Dedifferentiated amniotic fluid mesenchymal stem cell (primary cell): ENCODE measurements at regions not wholly inside any gene's neighbourhood (a gene's known extent, or its start where the extent isn't known, plus 50 kb on each side); places are given as distances from the start of the nearest gene placed in this dataset.

Experiments
- DNase-seq: peaks from one replicate; pipeline ENCODE4 v3.0.0-alpha.2; 2016; ENCODE audit errors: extremely low spot score

DNA sequence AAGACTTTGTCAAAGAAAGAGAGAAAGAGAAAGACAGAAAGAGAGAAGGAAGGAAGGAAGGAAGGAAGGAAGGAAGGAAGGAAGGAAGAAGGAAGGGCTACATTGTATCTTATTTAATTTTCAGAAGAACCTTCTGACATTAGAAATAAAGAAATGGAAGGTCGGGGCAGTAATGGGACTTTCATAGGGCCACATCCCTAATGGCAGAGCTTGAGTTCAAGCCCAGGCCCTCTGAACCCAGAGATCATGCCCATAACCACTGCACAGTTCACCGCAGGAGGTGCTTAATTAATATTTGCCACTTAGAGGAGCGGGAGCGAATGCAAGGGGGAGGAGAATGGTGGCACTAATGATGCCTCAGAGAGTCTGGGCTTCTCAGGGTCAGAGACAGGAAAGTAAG lies 233.3 kb downstream of the MN1 start:
- DNase-seq = no peak

DNA sequence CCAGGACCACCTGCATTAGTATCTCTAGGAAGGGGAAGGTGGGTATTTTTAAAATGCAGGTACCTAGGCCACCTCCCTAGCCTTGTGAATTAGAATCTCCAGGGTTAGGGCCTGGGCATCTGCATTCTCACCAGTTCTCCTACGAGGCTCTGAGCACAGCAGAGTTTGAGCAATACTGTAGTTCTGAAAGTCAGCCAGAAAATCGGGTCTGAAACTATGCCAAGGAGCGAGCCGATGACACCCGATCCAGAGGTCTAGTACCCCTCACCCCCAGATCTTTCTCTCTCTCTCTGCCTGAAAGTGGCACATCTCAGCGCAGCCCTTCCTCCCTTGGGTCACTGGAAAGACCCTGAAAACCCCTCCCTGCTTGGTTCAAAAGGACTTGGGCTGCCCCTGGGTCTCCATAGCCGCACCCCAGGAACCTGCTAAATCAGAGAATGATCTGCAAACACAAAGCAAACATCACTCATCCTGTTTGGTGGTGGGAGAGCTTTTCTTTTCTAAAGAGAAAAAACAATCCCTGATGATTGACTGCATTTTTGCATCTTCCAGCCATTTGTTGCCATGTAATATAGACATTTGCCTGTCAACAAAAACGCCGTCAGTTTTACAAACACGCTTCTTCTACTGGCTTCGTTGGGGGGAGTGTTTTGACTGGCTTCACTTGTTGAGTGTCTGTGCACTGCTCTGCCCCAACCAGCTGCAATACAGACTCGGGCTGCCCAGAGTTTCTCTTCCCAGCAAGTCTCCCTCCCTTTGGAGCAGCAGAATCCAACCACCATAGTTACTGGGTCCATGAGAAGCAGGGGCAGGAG lies 229.9 kb downstream of the MN1 start:
- DNase-seq = no peak

DNA sequence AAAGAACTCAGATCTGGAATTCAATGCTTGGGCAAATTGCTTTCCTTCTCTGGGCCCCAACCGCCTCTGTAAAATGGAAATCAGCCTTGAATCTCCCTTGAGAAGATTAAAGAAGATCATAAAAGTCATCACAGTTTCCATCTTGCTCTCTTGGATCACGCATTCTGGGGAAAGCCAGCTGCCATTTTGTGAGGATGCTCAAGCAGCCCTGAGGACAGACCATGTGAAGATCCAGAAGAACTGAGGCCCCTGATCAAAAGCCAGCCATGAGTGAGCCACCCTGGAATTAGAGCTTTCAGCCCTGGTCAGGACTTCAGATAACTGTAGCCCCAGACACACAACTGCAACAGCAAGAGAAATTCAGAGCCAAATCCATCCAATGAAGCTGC lies 229.3 kb downstream of the MN1 start:
- DNase-seq = no peak

DNA sequence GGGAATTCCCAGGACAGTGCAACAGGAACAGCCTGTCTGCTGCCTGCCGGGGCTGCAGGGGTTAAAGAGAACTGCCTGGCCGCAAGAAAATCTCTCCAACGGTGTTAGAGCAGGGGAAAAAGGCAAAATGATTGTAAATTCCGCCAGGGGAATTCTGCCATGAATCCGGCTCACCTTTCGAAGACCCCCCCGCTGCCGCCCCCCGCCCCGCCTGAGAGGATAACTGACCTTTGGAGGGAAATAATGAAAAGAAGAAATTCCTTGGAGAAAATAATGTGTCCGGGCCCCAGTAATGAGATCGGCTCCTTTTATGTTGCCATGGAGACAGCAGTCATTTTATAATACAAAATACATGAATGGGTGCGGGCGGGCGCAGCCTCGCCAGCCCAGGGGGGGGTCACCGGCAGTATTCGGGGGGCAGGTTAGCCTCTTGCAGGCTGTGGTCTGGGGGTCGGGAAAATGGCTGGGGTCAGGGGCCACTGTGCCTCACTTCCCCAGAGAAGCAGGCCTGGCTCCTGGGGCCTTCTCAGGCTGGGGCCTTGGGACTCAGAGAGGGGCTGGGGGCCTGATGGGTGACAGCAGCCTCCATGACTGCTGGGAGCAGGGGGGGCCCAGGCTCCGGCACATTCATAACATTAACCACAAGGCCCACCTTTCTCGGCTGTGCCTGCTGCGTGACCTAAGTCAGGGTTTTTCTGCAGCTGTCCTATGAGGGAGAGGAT lies 228.1 kb downstream of the MN1 start:
- no peak for DNase-seq

DNA sequence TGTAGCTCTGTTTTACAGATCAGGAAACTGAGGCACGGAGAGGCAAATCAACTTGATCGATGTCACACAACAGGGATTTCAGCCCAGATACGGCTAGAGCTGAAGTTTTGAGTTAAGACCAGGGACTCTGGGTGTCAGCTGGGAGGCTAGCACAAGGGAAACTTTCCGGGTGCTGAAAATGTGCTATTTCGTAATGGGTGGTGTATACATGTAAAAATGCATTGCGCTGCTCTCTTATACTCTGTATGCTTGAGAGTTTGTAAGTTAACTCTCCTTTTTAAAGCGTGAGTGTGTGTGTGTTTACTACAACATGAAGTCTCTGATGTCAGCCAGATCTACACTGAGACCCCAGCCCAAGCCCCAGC lies 227.6 kb downstream of the MN1 start:
- no peak for DNase-seq

DNA sequence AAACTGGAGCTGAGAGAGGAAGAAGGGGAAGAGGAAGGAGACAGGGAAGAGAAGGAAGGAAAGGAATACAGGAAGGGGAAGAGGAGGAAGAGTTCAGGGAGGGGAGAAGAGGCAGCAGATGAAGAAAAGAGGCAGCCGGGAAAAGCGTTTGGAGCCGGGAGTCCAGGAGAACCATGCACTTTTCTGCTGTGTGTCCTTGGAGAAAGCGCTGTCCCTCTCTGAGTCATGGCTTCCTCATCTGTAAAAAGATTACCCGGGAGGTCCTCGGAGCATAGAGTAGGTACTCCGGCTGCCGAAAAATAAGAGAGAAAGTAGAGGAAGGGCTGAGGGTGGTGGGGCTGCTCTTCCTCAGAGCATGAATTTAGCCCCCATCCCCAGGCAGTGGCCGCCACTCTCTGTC lies 226.9 kb downstream of the MN1 start:
- no peak for DNase-seq

DNA sequence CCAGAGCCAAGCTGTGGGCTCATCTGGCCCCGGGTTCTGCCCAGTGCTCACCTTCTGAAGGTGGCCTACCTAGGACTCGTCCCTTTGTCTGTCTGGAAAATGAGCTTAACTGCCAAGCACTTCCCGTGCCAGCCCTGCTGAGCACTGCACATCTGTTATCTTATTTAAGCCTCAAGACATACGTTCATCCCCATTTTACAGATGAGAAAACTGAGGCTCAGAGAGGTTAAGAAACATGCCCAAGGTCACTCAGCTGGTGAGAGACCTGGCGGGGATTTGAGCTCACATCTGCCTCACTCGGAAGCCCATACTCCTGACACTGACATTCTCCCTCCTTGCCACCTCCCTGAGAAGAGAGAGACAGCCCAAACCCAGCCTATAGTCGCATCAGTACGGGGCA lies 226.2 kb downstream of the MN1 start:
- no peak for DNase-seq

DNA sequence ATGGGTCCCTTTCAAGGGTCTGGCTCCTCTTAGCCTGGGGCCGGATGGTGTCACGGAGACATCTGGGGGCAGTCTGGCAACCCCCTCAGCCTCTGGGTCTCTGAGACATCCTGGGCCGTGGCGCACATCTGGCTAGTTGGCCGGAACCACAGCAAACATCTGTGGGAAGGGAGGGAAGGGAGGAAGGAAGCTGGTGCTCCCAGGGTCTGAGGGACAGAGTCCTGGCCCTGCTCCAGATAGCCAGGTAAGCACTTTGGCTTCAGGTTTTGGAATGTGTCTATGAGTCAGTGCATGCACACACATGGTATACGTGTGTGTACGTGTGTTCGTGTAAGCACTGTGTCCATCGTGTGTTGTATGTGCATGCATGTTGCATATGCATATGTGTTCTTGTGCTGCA lies 225.1 kb downstream of the MN1 start:
- DNase-seq = no peak

DNA sequence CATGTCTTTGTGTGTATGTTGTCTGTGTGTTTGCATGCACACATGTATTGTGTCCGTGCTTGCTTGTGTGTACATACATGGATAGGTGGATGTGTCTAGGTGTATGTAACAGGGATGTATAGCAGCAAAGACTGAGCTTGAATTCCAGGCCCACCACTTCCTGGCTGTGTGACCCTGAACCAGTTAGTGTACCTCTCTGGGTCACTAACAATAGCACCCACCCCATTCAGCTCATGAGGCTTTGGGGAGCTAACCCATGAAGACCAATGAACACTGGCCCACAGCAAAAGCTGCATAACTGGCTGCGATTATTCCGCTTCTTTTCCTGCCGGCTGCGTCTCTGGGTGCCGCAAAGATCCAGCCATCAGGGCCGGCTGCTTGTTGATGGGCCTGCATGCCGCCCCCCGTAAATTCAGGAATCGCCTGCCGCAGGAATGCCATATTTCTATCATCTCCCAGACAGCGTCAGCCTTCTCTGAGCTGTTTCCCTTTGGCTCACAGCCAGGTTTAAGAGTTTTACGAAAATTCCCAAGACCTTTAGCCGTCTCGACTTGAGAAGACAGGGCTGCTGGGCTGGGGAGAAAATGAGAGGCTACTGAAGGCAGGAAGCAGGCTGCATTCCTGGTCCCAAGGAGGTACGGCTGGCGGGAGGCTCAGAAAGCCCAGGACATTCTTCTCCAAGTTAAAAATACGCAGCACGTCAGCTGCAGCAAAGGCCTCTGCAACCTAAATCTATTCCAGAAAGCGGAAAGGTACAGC lies 224.6 kb downstream of the MN1 start:
- DNase-seq = no peak

DNA sequence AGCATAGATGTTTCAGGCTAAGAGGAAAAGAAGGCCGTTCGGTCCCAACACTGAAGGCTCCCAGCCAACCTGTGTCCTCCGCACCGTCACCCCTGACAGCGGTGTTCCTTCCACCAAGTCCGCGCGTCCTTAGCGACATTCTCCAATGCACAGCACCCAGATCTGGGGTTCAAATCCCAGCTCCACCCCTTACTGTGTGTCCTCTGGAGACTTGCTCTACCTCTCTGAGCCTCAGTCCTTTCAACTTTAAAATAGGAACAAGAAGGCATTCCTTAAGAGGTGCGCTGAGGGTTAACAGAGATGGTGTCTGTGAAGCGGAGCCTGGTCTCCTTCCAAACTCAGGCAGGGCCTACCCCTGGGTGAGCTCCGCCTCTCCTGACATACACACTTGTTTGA lies 224.0 kb downstream of the MN1 start:
- DNase-seq = no peak

DNA sequence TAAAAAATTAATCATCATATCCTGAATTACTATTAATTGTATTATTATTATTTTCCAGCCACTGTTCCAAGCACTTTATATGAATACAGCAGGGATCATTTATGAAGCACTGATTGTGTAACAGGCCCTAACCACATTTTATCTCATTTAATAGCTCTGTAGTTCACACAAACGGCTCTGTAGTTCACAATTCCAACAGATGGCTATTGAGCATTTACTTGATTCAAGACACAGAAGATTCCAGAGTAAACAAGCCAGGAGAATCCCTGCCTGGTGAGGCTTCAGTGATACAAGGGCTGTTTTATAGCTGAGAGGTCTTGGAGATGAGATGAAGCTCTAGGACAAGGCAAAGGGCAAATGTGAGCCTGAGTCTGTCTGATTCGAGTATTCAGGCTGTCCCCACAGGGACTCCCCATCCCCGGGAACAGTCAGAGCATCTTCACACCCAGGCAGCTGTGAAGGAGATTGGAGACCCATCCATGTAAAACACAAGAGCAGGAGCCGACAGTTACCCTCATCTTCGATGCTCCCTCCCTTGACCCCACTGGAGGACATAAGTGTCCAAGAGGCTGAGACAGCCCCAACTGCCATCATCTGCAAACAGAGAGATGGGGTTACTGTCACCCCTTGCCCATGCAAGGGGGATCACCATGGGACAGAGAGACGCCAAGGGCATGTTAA lies 222.5 kb downstream of the MN1 start:
- DNase-seq = no peak

DNA sequence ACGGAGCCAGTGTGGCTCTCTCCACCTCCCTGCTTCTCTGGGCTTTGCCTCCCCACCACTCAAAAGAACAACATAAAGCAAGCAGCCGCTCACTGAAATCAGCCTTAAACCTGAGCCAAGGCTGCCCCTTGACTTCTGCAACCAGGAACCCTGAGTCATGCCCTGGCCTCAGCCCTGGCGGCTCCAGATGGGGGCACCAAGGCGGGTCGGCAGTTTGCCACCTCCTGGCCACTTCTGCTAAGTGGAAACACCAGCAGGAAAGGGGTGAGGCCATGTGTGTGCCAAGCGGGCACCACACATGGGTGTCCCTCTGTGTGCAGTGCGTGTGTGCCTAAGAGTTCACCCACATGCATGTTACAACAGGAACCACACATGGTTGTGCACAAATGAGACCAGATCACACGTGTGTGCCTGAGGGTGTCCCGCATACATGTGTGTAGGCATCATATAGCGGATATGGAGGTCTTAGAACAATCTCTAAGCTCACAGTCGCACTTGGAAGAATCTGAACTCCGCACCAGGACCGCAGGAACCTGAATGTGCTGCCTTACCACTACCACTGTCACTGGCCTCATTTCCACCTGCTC lies 221.2 kb downstream of the MN1 start:
- no peak for DNase-seq

DNA sequence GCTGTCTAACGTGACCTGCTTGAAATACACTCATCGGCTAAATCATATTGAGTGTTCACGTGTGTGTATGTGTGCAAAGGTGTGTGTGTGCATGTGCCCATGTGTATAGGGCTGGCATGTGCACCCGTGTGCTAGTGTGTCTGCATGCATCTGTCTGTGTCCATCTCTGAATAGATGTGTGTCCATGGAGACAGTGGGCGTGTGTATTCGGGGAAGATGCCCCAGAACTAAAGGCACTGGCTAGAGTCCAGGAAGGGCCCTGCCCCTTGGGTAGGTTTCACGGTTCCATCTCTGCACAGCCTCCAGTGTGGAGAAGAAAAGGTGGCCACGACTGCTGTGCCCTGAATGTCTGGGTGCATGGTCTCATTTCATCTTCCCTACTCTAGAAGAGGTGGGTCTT lies 220.3 kb downstream of the MN1 start:
- no peak for DNase-seq

DNA sequence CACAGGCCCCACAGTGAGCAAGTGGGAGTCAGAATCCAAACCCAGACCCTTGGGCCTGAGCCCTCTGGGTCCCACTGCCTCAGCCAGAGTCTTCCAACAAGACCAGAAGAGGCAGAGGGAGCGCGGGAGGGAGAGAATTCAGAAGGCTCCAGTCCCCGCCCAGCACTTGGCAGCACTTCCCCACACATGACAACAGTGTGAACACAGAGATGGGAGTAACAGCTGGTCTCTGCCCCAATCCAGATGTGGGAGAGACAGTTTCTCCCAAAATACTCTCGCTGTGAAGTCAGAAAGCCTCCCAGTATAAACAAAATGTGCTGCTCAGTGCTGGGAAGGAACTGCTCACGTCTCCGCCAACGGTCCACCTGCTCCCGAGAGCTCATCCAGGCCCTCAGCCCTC lies 219.9 kb downstream of the MN1 start:
- peak; percentile 49 for DNase-seq

DNA sequence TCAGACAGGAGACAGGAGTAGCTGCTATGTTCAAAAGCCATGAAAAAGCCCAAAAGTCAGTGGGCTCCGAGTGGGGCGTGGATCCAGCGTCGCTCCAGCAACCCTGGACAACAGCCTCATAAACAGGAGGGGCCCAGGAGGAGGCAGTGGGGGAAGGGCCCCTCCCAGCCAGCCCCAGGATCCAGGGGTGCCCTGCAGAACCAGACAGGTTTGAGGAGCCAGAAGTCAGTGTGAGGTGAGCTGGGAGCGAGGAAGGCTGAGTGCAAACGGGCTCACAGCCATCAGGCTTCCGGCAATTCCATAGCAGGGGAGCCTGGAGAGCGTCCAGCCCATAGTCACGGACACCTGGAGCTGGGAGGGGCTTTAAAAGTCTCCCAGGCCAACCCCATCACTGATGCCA lies 217.7 kb downstream of the MN1 start:
- DNase-seq = no peak

DNA sequence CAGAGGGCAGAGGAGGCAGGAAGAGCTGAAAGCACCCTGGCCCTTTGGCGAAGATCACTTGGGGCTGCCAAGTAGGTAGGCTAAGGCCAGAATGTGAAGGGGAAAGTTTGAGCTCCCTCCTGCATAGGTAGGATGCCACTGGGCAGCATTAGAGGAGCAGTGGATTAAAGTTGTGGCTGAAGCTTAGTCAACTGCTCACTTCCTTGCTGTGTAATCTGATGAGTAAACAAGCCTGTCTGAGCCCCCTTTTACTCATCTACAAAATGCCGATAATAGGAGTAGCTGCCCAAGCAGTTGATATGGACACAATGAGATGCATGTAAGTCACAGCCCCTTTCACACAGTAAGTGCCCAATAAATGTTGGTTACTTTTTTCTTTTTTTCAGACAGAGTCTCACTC lies 216.4 kb downstream of the MN1 start:
- DNase-seq = no peak

DNA sequence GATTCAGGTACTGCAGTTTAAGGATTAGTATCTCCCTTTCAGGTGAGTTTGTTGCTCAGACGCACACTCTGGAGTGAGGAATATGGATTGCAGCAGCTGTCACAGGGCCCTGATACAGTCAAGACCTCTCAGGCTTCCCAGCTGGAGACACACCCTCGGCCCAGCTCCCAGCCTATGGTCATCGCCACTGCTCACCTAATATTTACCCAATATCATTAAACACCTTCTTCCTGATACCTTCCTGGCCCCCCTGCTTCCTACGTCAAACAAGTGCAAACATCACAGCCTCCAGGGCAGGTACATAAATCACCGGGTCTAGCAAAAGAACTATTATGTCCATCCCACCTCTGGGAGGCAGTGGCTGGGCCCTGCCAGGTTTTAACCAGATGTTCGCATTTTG lies 213.3 kb downstream of the MN1 start:
- DNase-seq = no peak

DNA sequence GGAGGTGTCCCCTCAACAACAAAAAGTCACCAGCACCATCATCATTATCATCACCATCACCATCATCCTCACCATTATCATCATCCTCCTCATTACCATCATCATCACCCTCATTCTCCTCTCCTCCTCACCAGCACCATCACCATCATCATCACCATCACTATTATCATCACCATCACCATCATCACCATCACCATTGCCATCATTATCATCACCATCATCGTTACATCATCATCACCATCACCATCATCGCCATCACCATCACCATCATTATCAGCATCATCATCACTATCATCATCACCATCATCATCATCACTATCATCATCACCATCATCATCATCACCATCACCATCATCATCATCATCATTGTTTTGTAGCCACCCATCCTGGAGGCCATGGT lies 212.6 kb downstream of the MN1 start:
- no peak for DNase-seq

DNA sequence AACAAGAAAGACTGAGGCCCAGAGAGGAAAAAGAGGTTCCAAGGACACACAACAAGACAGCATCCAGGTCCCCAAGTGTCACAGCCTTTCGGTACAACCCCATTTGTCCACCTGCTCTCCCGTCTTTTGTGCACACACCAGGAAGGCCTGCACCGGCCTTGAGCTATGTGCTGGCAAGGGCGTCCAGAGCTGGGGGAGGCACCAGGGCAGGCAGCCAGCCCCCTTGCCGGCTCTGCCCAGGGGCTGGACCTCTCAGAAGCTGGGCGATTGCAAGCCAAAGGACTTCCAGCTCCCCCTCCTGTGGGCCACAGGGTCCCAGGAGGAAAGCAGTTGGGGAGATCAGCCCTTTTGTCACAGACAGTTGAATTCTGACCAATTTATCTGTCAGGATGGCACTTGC lies 210.5 kb downstream of the MN1 start:
- DNase-seq = no peak

DNA sequence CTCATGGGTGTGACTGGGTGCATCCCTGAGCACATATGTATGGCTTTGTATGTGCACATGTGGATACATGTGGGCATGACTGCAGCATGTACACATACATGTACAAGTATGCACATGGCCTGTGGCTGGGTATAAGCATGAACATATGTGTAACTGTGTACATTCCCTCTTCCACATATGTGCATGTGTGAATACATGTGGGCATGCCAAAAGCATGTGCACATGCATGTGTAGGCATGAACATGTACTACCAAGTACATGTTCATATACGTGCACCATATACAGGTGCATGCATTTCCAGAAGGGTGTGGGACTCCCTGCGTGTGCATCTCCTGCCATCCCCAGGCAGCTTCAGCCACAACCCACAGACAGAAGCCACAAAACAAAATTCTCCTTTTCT lies 208.2 kb downstream of the MN1 start:
- no peak for DNase-seq

DNA sequence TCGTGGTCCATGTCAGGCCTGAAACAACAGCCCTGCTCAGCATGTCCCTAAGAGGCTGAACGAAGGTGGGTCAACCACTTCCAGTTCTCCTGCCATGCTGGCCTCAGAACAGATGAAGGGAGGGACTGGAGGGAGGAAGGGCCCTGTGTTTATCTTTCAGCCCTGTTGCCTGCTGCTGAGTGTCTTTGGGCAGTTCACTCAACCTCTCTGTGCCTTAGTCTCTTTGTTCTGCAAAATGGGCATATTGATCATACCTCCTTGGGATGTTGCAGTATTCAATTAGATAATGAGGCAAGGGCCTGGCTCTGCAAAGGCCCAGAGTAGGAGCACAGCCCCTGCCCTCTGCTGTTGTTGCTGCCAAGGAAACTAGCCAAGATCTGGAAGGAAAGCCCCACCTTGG lies 207.5 kb downstream of the MN1 start:
- DNase-seq = no peak
